ENCODE measurements at regions not wholly inside any gene's neighbourhood (a gene's known extent, or its start where the extent isn't known, plus 50 kb on each side); places are given as distances from the start of the nearest gene placed in this dataset.

DNA sequence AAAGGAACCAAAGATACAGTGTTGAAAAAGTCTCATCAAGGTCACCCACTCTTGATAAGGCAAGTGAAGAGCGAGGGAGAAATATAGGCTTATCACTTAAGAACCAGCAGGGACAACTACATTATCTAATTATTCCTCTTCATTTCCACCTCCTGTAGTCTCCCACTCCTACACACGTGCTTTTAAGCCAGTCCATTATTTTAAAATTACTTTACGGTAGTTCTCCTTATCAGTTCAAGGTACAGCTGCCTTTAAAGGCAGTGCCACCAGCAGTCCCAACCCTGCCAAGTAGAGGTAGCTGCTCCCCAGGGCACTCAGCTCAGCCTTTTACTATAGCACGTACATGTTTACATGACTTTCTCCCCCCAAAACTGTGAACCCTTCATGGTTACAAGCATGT is 161.5 kb upstream of the BLID start:
- TF ChIP-seq, protein P1, sequence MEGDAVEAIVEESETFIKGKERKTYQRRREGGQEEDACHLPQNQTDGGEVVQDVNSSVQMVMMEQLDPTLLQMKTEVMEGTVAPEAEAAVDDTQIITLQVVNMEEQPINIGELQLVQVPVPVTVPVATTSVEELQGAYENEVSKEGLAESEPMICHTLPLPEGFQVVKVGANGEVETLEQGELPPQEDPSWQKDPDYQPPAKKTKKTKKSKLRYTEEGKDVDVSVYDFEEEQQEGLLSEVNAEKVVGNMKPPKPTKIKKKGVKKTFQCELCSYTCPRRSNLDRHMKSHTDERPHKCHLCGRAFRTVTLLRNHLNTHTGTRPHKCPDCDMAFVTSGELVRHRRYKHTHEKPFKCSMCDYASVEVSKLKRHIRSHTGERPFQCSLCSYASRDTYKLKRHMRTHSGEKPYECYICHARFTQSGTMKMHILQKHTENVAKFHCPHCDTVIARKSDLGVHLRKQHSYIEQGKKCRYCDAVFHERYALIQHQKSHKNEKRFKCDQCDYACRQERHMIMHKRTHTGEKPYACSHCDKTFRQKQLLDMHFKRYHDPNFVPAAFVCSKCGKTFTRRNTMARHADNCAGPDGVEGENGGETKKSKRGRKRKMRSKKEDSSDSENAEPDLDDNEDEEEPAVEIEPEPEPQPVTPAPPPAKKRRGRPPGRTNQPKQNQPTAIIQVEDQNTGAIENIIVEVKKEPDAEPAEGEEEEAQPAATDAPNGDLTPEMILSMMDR (IDR thresholded peaks at IDR 0.05), result no peak
- Histone ChIP-seq H3K4me3 (no peak overlapping the region), H3K4me1 (peaks cover 0 to 15% (median 7%) of the 10 kb centered on the region in 3 donors), H3K9me3 (no peaks in the 10 kb centered on the region), H3K27ac (no peak overlapping the region), H3K27me3 (no peaks in the 10 kb centered on the region), H3K36me3 (no peaks in the 10 kb centered on the region)
- no peak for DNase-seq
- peak in 3 of 4 donors; percentile 25 to 76 (median 56) for ATAC-seq
- 33 to 37% methylated on average over 4 of the region's 4 CpGs for WGBS, 2 donors
- no peak for FAIRE-seq
- intact Hi-C loops (cut with DNase I), result no loop called here

DNA sequence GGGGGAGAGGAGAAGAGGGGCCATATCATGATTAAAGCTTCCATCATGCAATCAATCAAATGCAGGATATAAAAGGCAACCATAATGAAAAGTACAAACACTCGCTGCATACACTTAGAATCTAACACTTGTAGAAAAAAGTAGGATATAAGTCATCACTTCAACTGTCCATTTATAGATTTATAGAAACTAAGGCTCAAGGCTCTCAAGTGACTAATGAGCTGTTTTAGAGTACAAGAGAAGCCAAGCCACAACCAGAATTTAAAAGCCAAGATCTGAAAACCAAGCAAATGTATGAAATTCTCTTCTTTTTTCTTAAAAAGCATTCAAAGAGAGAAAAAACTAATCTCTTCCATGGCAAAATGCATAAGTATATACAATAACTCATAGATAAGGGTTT is 160.2 kb upstream of the BLID start:
- no peak for DNase-seq
- 95 to 100% methylated on average over 1 of the region's 1 CpG for WGBS, 2 donors
- Histone ChIP-seq H3K4me3 (no peak overlapping the region), H3K36me3 (no peaks in the 10 kb centered on the region), H3K27ac (no peak overlapping the region), H3K27me3 (no peaks in the 10 kb centered on the region), H3K9me3 (no peaks in the 10 kb centered on the region), H3K4me1 (peaks cover 0 to 22% (median 14%) of the 10 kb centered on the region in 3 donors)
- TF ChIP-seq, protein P1 (IDR thresholded peaks at IDR 0.05), result no peak
- FAIRE-seq, result no peak
- intact Hi-C loops (cut with DNase I), result no loop called here
- ATAC-seq, result no peak

DNA sequence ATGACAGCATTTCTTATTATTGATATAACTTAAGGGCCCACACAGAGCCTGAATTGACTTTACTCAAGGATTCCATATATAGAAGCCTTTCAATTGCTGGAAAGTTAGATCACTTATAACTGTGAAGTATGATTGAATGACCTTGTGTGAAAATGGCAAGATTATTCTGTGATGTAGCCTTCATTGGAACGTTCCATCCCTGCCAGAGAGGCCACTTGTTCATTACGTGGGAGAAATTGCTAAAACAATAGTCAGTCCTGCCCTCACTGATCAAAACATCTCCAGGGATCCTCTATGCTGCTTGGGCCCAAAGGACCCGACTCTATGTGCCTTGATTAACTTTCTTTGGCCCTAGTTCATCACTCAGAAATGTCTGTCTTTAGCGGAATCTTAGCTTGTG is 159.5 kb upstream of the BLID start:
- DNase-seq, result no peak
- 69 to 77% methylated on average over 4 of the region's 4 CpGs for WGBS, 2 donors
- no peaks in the 10 kb centered on the region for H3K9me3 ChIP-seq
- no peak for ATAC-seq
- FAIRE-seq, result no peak
- H3K4me1 ChIP-seq, result peaks cover 0 to 28% (median 14%) of the 10 kb centered on the region in 3 donors
- H3K27ac ChIP-seq, result no peak overlapping the region
- H3K36me3 ChIP-seq, result no peaks in the 10 kb centered on the region
- no peaks in the 10 kb centered on the region for H3K27me3 ChIP-seq
- H3K4me3 ChIP-seq, result no peak overlapping the region
- intact Hi-C loops (cut with DNase I), result no loop called here
- TF ChIP-seq, protein P1 (IDR thresholded peaks at IDR 0.05), result no peak

DNA sequence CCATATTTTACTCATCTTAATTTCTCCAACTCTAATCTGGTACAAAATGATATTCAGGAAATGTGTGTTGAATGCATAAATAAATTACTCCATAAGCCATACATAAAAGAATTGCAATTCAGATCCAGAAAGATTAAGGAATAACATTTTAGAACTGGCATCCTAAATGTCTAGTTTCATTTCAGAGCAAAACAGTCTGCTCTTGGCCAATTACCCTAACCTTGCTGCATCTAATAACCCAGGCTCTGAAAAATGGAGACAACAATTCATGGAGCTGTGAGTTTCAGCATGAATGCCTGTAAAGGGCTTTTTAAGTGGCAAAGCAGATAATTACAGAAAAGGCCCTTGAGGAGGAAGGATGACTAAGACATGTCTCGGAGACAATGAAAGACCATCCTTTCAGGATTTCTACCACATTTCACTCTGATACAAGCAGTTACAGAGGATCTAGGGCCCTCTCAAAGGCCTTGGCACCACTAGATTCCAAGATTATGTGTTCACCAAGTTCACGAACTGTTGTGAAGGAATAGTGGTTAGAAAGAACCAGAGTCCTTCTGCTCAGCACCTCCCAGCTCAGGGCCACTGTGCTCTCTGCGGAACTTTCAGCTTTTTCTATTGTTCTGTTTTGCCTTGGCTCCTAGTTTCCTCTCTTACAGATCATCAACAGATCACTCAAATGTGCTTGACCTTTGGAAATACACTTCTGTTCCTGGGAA is 157.6 kb upstream of the BLID start:
- H3K27ac ChIP-seq, result no peak overlapping the region
- intact Hi-C loops (cut with DNase I), result no loop called here
- peaks cover 0 to 31% (median 14%) of the 10 kb centered on the region in 3 donors for H3K4me1 ChIP-seq
- no peak for DNase-seq
- 72 to 75% methylated on average over 3 of the region's 3 CpGs for WGBS, 2 donors
- no peak for ATAC-seq
- TF ChIP-seq, protein P1 (IDR thresholded peaks at IDR 0.05), result no peak
- H3K4me3 ChIP-seq, result no peak overlapping the region
- H3K36me3 ChIP-seq, result no peaks in the 10 kb centered on the region
- no peak for FAIRE-seq
- H3K9me3 ChIP-seq, result no peaks in the 10 kb centered on the region
- no peaks in the 10 kb centered on the region for H3K27me3 ChIP-seq

DNA sequence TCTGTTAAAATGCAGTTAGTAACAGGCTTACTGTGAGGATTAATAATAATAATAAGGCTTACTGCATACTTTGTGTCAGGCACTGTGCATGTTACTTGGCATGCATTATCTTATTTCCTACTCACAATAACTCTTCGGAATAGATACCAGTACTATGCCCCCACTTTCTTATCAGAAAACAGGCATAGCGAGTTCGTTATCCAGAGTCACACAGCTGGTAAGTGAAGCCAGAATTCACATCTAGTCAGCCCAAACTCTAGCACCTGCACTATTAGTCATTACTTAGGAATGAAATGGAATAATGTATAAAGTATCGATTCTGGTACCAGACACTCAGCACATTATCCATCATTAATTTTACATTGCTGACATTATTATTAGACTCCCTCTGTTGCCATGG is 155.7 kb upstream of the BLID start:
- no peaks in the 10 kb centered on the region for H3K27me3 ChIP-seq
- H3K36me3 ChIP-seq, result no peaks in the 10 kb centered on the region
- peak overlapping the region in 3 of 4 donors; percentile 11 to 51 (median 34) for H3K27ac ChIP-seq
- H3K4me1 ChIP-seq, result peaks cover 0 to 40% (median 14%) of the 10 kb centered on the region in 3 donors
- no peak overlapping the region for H3K4me3 ChIP-seq
- no peaks in the 10 kb centered on the region for H3K9me3 ChIP-seq
- ATAC-seq, result peak; percentile 73 to 84 (median 80)
- 16 to 21% methylated on average over 4 of the region's 4 CpGs for WGBS, 2 donors
- FAIRE-seq, result no peak
- peak in 3 of 6 donors; percentile 33 to 52 (median 46) for DNase-seq
- intact Hi-C loops (cut with DNase I), result no loop called here
- TF ChIP-seq, protein P1 (IDR thresholded peaks at IDR 0.05), result no peak
